GM12864 (cell line): ENCODE measurements at regions not wholly inside any gene's neighbourhood (a gene's known extent, or its start where the extent isn't known, plus 50 kb on each side); places are given as distances from the start of the nearest gene placed in this dataset.

Source experiments
- DNase-seq: peaks from one replicate; pipeline ENCODE4 v3.0.0-alpha.2; 2011; ENCODE audit warnings: low read depth
- H3K4me3 ChIP-seq: 2 replicates; pipeline ENCODE4 v1.5.1; 2011; ENCODE audit warnings: mild to moderate bottlenecking, low read depth, low read length, control low read depth
- TF ChIP-seq, protein P1 (sequence below): IDR thresholded peaks from 2 replicates; pipeline ENCODE4 v1.5.1; 2011; ENCODE audit warnings: low read depth, mild to moderate bottlenecking, moderate library complexity, low read length, control low read depth, inconsistent platforms; ENCODE audit errors: missing control alignments

- DNase-seq, result no peak
- no peak overlapping the region for H3K4me3 ChIP-seq
- TF ChIP-seq, protein P1, sequence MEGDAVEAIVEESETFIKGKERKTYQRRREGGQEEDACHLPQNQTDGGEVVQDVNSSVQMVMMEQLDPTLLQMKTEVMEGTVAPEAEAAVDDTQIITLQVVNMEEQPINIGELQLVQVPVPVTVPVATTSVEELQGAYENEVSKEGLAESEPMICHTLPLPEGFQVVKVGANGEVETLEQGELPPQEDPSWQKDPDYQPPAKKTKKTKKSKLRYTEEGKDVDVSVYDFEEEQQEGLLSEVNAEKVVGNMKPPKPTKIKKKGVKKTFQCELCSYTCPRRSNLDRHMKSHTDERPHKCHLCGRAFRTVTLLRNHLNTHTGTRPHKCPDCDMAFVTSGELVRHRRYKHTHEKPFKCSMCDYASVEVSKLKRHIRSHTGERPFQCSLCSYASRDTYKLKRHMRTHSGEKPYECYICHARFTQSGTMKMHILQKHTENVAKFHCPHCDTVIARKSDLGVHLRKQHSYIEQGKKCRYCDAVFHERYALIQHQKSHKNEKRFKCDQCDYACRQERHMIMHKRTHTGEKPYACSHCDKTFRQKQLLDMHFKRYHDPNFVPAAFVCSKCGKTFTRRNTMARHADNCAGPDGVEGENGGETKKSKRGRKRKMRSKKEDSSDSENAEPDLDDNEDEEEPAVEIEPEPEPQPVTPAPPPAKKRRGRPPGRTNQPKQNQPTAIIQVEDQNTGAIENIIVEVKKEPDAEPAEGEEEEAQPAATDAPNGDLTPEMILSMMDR, result no peak
Observed at GRCh38 chr10:21100190-21100589, 203.1 kb upstream of the NEBL start.

DNA sequence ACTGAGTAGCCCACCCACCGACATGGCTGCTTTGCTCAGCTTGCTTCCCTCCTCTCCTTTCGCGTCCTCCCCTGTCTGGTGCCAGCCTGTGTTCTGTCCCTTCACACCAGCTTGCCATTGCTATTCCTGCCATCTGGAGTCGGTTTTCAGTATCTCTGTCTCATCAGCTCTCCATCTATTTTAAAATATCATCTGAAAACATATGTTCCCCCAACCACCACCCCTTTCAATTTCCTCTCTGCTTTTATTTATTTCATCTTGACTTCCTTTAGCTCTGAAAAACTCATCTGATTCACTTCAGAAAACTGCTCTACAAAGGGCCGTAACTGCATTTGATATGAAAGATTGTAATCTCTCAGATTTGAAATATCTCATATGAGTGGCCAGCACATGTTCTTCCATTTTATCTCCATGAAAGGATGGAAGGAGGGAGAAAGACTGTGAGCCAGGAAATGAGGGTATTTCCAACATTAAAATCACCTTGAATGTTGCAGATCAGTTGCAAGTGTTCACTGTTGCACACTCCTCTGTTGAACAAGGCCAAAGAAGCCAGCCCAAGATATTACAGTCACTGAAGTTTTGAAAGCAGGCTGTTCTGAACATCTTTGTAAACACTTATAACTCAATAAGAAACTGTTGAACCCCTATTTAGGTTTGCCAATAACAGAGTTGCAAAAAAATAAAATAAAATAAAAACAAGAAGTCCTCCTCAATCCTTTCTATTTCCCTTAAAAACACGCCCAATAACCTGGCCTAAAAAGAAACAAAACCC, 202.4 kb upstream of the NEBL start:
- H3K4me3 ChIP-seq, result no peak overlapping the region
- no peak for DNase-seq
- TF ChIP-seq, protein P1, result no peak

DNA sequence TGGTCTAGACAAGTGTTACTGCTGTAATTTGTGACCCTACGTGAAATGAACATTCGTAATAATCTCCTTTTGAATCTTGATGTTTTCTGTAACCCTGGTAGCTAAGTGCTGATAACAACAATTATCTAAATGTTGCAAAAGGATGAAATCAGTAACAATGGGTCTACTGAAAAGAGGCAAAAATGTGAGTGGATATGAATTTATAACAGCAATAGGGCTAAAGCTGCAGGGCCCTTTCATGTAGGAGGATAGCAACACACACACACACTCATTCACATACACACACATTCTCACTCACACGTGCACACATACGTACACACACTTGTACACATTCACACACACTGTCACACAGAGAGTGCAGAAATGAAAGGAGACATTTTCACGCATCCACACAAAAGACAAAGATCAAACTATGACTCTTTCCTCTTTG, 200.8 kb upstream of the NEBL start:
- DNase-seq, result no peak
- H3K4me3 ChIP-seq, result no peak overlapping the region
- TF ChIP-seq, protein P1, result no peak

GRCh38 chr10:21095494-21096055, 198.5 kb upstream of the NEBL start:
- no peak for DNase-seq
- no peak overlapping the region for H3K4me3 ChIP-seq
- TF ChIP-seq, protein P1, result no peak

DNA sequence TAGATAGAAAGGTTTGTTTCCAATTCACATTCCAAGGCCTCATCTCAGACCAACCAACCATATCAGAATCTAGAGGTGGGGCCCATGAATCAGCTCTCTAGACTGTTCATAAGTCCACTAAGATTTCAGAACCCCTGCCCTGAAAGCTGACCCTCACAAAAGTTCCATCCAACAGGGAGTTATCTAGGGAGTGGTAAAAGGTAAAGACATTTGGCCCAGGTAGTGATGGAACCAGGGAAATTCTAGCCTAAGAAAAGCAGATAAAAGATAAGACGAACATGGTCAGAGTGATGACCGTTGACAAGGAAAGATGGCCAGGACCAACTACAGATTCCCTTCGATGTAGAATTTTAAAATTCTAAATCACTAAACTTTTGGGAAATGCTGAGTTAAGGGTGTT, 198.0 kb upstream of the NEBL start:
- DNase-seq, result no peak
- no peak overlapping the region for H3K4me3 ChIP-seq
- TF ChIP-seq, protein P1, result no peak

DNA sequence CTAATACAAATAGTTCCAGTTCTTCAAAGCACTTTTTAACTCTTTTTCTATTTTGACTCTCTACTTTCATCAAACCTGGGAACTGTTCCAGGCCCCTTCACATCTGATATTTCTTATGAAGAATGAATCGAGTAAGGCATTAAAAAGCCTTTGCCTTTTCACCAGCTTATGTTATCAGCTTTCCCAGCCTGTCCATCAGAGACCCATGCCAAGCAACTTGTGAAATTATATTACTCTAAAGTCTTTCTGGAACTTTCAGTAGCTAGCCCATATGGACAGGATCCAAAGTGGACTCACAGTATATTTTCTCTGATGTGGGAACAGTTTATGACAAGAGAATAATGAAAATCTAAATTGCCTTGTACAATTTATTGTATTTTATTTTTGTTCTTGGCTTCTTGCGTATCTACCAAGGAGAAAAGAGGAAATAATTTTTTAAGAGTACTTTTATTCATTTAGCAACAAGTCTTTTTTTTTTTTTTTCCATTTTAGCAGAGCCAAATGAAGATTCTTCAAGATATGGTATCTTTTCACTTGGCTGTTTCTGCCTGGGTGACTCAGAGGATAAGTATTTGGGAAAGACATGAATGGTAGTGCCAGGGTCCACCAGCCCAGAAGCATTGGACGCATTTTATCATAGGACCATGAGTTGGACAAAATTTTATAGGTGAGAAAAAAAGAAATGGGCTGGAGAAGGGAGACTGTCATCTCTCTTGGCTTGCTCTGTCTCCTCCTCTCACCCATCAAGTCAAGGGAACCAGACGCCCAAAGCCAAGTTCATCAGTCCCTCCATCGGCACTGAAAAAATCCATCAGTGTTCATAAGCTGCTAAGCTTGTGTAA, 195.8 kb upstream of the NEBL start:
- no peak overlapping the region for H3K4me3 ChIP-seq
- DNase-seq, result no peak
- TF ChIP-seq, protein P1, result no peak
